SK-N-MC (cell line): ENCODE measurements at regions not wholly inside any gene's neighbourhood (a gene's known extent, or its start where the extent isn't known, plus 50 kb on each side); places are given as distances from the start of the nearest gene placed in this dataset.

Experiments used
- EZH2 ChIP-seq: fragments of 200-600 bp; sonication (generic); IDR thresholded peaks from one replicate; pipeline ENCODE4 v1.6.1; 2017; ENCODE audit warnings: antibody characterized with exemption
- FOXP2 ChIP-seq: optimal IDR thresholded peaks from 2 replicates; pipeline ENCODE3; 2011; ENCODE audit warnings: mild to moderate bottlenecking, moderate library complexity; ENCODE audit not compliant: insufficient read depth; ENCODE audit errors: extremely low read length, control extremely low read depth
- POLR2AphosphoS5 ChIP-seq: IDR thresholded peaks from 2 replicates; pipeline ENCODE4 v1.6.1; 2012; ENCODE audit warnings: mild to moderate bottlenecking, low read depth, low read length, borderline replicate concordance

GRCh38 chr5:175820230-175820629 is 51.1 kb upstream of the CPLX2 start:
- TF ChIP-seq EZH2 (no peak), POLR2AphosphoS5 (no peak), FOXP2 (no peak)
